ENCODE measurements at regions not wholly inside any gene's neighbourhood (a gene's known extent, or its start where the extent isn't known, plus 50 kb on each side); places are given as distances from the start of the nearest gene placed in this dataset.

DNA sequence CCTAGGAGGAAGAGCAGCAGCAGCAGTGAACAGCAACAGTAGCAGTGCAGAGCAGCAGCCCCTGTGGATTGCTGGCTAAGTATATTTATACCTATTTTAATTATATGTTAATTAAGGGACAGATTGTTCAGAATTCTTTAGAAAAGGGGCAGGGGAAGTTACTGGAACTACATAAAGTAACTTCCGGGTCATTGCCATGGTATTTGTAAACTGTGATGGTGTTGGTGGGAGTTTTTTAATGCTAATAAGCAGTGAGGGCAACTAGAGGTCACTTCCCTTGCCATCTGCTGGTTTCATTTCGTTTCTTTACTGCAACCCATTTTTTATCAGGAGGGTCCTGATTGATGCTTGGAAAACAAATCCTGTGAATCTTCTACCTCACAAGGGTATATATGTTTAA, 229.8 kb upstream of the PODXL start:
- H3K4me3 ChIP-seq (ENCODE audit: control insufficient read depth, low read depth, low read length), result no peak overlapping the region
- DNase-seq (ENCODE audit: low read depth), result no peak
- TF ChIP-seq CTCF (conservative IDR thresholded peaks at IDR 0.05; ENCODE audit: control insufficient read depth, insufficient read depth, low read depth, low read length), result no peak

DNA sequence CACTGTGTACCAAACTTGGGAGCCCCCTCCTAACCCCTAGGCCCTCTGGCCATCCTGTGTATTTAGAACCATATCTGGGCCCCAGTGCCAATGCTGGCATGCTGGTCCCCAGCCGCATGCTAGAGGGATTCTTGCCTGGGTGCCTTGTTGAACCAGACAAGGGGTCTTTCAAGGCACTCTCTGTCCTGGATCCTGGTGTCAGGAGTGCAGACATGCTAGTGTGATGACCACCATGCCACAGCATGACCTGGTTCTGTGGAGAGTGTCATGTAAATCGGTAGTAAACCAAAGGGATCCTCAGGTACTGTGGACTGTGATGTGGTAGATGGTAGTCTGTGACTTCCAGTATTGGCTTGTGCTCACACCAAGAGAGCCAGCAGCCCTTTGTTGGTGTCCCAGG, 222.2 kb upstream of the PODXL start:
- no peak overlapping the region for H3K4me3 ChIP-seq (ENCODE audit: control insufficient read depth, low read depth, low read length)
- no peak for TF ChIP-seq CTCF (conservative IDR thresholded peaks at IDR 0.05; ENCODE audit: control insufficient read depth, insufficient read depth, low read depth, low read length)
- DNase-seq (ENCODE audit: low read depth), result no peak

DNA sequence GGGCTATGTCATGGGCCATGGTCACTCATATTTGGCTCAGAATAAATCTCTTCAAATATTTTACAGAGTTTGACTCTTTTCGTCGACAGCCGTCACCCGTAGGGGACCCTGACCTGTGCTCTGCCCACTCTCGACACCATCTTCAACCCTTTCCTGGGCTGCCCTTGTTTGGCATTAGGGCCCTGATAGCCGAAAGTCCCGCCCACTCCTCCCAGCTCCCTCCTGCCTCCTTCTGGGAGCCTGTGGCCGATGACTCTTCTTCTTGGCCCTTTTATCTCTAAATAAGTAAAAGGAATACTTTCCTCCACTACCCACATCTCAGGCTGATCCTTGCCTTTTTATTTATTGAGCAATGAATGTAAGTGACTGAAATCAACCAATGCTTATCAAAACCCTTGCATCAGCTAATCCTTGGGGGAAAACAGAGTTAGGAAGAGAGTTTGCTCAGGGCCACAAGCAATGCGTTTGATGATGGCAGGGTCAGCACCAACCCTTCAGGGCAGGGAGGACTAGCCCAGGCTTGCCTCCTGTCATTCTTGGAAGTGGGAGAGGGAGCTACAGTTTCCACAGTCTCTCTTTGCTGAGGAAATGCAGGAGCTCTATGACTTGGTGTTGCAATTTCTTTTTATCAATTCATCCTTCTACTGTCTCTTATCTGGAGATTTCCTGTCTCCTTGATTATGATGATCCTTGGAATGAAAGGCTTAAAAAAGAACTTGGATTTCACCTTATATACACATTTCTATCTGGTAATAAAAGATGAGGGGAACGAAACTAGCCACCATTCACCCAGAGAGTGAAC, 218.2 kb upstream of the PODXL start:
- TF ChIP-seq CTCF (conservative IDR thresholded peaks at IDR 0.05; ENCODE audit: control insufficient read depth, insufficient read depth, low read depth, low read length), result no peak
- DNase-seq (ENCODE audit: low read depth), result no peak
- no peak overlapping the region for H3K4me3 ChIP-seq (ENCODE audit: control insufficient read depth, low read depth, low read length)

DNA sequence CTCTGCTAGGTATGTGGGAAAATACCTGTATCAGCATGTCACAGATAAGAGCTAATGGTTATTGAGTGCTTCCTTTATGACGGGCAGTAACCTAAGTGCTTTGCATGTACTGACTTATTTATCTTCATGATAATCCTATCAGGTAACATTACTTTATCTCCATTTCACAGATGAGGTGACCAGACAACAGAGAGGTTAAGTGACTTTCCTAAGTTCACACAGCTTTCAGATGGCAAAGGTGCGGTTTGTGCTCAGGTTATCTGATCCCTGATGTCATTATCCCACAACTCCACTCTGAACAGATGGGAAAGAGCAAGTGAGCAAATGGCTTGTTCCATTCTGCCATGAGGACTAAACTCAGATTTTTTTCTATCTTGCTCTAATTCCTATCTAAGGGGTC, 217.0 kb upstream of the PODXL start:
- DNase-seq (ENCODE audit: low read depth), result no peak
- H3K4me3 ChIP-seq (ENCODE audit: control insufficient read depth, low read depth, low read length), result no peak overlapping the region

GRCh38 chr7:131769241-131769640, 212.8 kb upstream of the PODXL start:
- TF ChIP-seq CTCF (conservative IDR thresholded peaks at IDR 0.05; ENCODE audit: control insufficient read depth, insufficient read depth, low read depth, low read length), result no peak
- H3K4me3 ChIP-seq (ENCODE audit: control insufficient read depth, low read depth, low read length), result no peak overlapping the region
- DNase-seq (ENCODE audit: low read depth), result peak; percentile 18

More for the DNA sequence above, 217.0 kb upstream of the PODXL start:
- TF ChIP-seq CTCF (conservative IDR thresholded peaks at IDR 0.05; ENCODE audit: control insufficient read depth, insufficient read depth, low read depth, low read length), result no peak

GRCh38 chr7:131767591-131767990, 211.2 kb upstream of the PODXL start:
- no peak for TF ChIP-seq CTCF (conservative IDR thresholded peaks at IDR 0.05; ENCODE audit: control insufficient read depth, insufficient read depth, low read depth, low read length)
- DNase-seq (ENCODE audit: low read depth), result peak; percentile 2
- no peak overlapping the region for H3K4me3 ChIP-seq (ENCODE audit: control insufficient read depth, low read depth, low read length)

Measured in fibroblast of mammary gland (primary cell).